Stimulated activated naive CD8-positive, alpha-beta T cell treated with anti-CD3 and anti-CD28 coated beads, Interleukin-15, Interleukin-2, amounts not matched to agents 100 U/mL and 50 U/mL, for 24 hours (primary cell): ENCODE measurements at regions not wholly inside any gene's neighbourhood (a gene's known extent, or its start where the extent isn't known, plus 50 kb on each side); places are given as distances from the start of the nearest gene placed in this dataset.

Experiments
- ATAC-seq: fragments of 150-1000 bp; cut with Tn5 transposase; one replicate; pipeline ENCODE4 v1.10.0; 2021
- DNase-seq: peaks from one replicate; pipeline ENCODE4 v3.0.0; 2021

DNA sequence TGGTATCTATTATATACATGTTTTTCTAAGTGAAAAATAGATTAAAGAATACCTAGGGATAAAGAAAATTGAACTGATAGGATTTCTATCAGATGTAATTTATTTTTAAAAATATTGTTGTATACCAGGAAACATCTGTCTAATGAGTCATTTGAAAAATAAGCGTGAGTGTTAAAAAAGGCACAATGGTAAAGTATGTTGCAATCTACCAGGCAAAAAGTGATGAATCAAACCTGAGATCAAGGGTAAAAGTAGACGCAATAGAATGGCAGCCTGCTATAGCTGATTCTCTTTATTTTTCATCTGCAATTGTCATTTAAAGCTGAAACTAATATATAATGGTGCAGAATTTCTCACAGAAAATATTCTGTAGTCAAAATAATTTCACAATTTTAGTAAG is 1119.6 kb downstream of the PCDH18 start:
- no peak for DNase-seq
- no peak for ATAC-seq

GRCh38 chr4:136400829-136401228 is 1131.5 kb downstream of the PCDH18 start:
- ATAC-seq (no peak), DNase-seq (no peak)

- DNase-seq (no peak), ATAC-seq (no peak)
Observed at GRCh38 chr4:136395212-136395722, 1137.0 kb downstream of the PCDH18 start.

DNA sequence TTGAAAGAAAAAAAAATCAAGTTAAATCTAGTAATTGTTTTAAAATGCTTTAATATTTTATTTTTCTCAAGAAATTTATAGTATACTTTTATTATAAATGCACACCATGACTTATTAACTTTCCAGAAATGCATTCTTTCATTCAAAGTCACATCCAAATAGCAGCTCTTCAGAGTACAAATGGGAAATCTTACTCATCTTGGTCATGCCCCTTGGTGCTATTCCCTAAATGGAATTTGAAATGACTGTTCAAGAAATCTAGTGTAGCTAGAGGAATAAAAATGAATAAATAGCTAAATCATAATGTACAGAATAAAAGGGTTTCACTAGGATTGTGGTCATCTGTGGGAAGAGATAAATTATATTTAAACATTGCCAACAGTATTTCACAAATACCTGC is 1139.7 kb downstream of the PCDH18 start:
- DNase-seq = no peak
- no peak for ATAC-seq

GRCh38 chr4:136390824-136391223 is 1141.5 kb downstream of the PCDH18 start:
- DNase-seq = no peak
- no peak for ATAC-seq

DNA sequence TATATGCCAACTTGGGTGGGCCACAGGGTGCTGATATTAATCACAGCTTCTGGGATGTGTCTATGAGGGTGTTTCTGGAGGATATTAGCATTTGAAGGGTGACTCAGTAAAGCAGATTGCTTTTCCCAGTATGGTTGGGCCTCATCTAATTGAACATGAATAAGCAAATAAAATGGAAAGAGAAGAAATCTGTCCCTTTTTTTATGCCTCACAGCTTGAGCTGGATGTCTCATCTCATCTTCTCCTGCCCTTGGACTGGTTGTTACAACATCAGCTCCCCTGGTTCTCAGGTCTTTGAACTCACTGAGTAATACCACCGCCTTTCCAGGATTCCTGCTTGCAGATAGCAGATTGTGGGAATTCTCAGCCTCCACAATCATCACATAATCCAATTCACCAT is 1149.2 kb downstream of the PCDH18 start:
- DNase-seq (no peak), ATAC-seq (no peak)

DNA sequence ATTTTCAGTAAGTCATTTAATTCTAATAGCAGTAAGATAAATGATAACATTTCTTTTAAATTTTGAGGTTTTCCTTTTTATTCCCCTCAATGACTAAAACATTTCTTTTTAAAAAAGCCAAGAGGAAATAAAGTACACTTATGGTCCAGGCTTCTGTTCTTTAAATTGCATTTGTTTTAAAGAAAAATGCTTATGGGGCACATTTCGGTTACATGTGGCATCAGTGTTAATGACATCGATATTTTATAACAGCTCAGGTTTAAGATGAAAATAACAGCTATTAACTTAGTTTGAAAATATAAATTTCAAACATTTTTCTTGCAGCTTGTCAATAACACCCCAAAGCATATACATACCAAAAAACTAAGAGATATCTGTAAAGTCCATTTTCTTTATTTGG is 1161.1 kb downstream of the PCDH18 start:
- DNase-seq (no peak), ATAC-seq (no peak)

GRCh38 chr4:136369073-136369472 is 1163.2 kb downstream of the PCDH18 start:
- DNase-seq (no peak), ATAC-seq (no peak)

- DNase-seq (no peak), ATAC-seq (no peak)
Observed at GRCh38 chr4:136357556-136357955, 1174.7 kb downstream of the PCDH18 start.

- no peak for DNase-seq
- ATAC-seq = no peak
Observed at GRCh38 chr4:136355970-136356369, 1176.3 kb downstream of the PCDH18 start.

DNA sequence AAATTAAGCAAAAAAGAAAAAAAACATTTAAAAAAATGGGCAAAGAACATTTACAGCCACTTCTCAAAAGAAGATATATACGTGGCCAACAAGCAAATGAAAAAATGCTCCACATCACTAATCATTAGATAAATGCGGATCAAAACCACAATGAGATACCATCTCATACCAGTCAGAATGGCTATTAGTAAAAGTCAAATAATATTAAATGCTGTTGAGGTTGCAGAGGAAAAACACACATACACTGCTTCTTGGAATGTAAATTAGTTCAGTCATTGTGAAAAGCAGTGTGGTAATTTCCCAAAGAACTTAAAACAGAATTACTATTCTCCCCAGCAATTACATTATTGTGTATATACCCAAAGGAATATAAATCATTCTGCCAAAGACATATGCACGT is 1189.0 kb downstream of the PCDH18 start:
- no peak for DNase-seq
- no peak for ATAC-seq

- no peak for DNase-seq
- no peak for ATAC-seq
Observed at GRCh38 chr4:136342666-136343065, 1189.6 kb downstream of the PCDH18 start.

DNA sequence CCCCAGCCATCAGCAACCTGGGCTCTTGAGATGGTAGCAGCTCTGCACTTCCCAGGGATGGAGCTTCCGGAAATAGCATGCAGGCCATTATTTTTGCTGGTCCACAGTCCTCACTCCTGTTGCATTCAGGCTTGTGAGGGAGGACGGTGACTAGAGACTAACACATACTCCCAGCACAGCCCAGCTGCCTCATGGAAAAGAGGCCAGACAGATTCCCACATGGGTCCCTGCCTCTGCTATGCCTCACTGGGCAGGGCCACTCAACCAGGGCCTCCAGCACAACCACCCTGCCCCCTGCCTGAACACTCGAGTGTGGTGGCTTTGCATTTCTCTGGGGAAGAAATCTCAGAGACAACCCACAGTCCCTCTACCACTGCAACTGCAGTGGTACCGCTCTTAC is 1195.1 kb downstream of the PCDH18 start:
- no peak for DNase-seq
- ATAC-seq = no peak

GRCh38 chr4:136336479-136336878 is 1195.8 kb downstream of the PCDH18 start:
- ATAC-seq = no peak
- DNase-seq = no peak

DNA sequence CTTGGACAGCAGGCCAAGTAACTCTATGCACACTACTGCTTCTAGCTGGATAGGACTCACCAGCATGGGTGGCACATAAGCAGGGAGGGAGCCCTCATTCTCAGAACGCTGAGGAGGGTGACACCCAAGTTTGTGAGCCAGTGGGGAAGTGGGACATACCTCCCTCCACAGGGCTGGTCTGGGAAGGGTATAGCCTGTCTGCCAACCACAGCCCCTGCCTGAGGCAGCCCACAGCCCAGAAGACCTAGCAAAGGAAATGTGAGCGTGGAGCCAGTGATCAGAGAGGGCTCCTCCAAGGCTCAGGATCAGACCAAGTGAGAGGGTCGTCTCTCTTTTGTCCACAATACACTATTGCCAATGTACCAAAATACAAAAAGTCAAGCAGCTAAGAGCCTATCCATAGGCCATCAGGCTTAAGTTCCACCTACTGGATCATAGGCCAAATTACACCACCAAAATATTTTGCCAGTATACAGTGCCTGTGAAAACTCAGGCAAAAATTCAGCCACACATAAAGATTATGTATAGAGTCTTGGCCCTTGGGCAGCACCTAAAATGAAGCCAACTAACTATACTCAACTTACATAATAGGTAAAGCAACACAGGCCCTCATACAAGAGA is 1203.1 kb downstream of the PCDH18 start:
- DNase-seq (no peak), ATAC-seq (no peak)

GRCh38 chr4:136328131-136328530 is 1204.2 kb downstream of the PCDH18 start:
- ATAC-seq (no peak), DNase-seq (no peak)

DNA sequence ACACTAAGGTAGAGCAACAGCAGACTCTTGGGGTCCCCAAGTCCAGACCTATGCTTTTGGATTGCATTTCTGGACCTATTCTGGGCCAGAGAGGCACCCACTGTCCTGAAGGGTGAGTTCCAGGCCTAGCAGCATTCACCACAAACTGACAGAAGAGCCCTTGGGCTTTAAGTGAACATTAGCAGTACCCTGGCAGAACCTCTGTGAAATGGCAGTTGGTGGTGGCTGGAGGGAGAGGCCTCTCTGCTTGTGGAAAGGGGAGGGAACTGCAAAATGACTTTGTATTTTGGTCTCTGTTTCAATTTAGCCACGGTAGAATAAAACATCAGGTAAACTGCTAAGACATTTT is 1211.9 kb downstream of the PCDH18 start:
- DNase-seq (no peak), ATAC-seq (no peak)

GRCh38 chr4:136319789-136320464 is 1212.4 kb downstream of the PCDH18 start:
- no peak for DNase-seq
- no peak for ATAC-seq

DNA sequence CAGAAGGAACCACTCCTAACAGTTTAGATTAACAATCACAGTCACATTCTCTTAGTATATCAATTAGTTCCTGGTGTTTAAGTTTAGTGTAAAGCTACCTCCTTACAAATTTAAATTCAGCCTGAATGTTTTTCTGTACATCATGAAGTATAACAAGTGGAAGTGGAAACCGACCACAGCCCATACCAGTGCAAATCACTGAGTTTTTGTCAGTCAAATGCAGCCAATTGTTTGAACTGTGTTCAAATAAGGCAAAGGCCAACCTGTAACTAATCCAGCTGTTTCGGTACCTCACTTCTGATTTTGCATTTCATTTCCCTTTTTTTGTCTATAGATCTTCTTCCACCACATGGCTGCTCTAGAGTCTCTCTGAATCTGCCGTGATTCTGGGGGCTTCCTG is 1215.3 kb downstream of the PCDH18 start:
- ATAC-seq = no peak
- DNase-seq = no peak

DNA sequence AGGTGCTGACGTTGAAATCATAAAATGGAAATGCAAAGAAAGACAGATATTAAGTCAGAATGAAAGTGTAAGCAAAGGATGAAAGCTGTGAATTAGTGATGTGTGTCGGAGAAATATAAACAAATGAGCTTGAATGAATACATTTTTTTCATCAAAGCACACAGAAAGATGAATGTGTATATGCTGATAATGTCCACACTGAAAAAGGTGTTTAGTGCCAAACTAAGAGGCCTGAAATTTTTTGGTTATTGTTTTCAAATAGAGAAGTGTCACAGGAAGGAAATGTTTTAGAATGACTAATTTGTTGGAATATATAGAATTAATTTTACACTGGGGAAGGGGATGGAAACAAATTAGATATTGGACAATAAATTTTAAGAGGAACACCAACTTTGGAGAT is 1217.6 kb downstream of the PCDH18 start:
- DNase-seq (no peak), ATAC-seq (no peak)

DNA sequence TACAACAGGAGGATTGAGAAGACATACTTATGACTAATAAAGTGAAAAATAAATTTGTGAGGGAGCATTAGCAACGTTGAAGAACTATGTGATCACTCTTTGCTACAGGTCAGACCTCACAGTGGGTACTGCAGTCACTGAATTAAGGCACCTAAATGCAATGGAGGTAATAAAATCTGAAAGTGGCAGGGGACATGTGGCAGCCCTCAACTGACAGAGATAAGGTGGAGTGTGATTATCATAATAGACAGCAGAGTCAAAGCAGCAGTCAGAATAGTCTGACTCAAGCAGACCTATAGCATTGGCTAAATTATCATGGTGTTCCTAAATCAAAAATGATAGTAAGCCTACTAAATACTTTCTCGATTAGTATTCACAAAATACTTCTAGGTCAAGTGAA is 1220.5 kb downstream of the PCDH18 start:
- DNase-seq = no peak
- no peak for ATAC-seq

- ATAC-seq (no peak), DNase-seq (no peak)
Observed at GRCh38 chr4:136307765-136308164, 1224.5 kb downstream of the PCDH18 start.

DNA sequence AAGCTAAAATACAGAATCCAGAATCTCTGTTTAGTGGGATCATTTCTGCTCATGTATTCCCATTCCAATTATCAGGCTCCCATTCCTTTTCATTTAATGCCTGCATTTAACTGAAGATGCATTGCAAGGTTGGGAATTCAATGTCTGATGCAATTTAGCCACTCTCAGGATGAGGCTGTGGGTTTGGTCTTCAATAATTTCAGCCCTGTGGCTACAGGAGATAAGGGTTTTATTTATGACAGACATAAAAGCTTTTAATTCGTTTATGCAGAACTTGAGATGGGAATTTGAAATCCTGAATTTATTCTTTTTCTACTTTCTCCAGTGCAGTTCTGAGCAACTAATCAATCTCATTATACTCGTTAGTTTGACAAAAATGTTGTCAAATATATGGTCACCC is 1225.9 kb downstream of the PCDH18 start:
- ATAC-seq = no peak
- no peak for DNase-seq

GRCh38 chr4:136302566-136302965 is 1229.7 kb downstream of the PCDH18 start:
- no peak for ATAC-seq
- no peak for DNase-seq
